ENCODE measurements at regions not wholly inside any gene's neighbourhood (a gene's known extent, or its start where the extent isn't known, plus 50 kb on each side); places are given as distances from the start of the nearest gene placed in this dataset.

- TF ChIP-seq, protein P1, sequence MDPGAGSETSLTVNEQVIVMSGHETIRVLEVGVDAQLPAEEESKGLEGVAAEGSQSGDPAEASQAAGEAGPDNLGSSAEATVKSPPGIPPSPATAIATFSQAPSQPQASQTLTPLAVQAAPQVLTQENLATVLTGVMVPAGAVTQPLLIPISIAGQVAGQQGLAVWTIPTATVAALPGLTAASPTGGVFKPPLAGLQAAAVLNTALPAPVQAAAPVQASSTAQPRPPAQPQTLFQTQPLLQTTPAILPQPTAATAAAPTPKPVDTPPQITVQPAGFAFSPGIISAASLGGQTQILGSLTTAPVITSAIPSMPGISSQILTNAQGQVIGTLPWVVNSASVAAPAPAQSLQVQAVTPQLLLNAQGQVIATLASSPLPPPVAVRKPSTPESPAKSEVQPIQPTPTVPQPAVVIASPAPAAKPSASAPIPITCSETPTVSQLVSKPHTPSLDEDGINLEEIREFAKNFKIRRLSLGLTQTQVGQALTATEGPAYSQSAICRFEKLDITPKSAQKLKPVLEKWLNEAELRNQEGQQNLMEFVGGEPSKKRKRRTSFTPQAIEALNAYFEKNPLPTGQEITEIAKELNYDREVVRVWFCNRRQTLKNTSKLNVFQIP (CRISPR knock-in tag; IDR thresholded peaks at IDR 0.05; ENCODE audit: borderline replicate concordance, low read depth), result no peak
- no peak for TF ChIP-seq CREB5 (CRISPR knock-in tag; IDR thresholded peaks at IDR 0.05; ENCODE audit: low read depth)
- no peak for TF ChIP-seq ZFP30 (CRISPR knock-in tag; IDR thresholded peaks at IDR 0.05)
- TF ChIP-seq, protein P2, sequence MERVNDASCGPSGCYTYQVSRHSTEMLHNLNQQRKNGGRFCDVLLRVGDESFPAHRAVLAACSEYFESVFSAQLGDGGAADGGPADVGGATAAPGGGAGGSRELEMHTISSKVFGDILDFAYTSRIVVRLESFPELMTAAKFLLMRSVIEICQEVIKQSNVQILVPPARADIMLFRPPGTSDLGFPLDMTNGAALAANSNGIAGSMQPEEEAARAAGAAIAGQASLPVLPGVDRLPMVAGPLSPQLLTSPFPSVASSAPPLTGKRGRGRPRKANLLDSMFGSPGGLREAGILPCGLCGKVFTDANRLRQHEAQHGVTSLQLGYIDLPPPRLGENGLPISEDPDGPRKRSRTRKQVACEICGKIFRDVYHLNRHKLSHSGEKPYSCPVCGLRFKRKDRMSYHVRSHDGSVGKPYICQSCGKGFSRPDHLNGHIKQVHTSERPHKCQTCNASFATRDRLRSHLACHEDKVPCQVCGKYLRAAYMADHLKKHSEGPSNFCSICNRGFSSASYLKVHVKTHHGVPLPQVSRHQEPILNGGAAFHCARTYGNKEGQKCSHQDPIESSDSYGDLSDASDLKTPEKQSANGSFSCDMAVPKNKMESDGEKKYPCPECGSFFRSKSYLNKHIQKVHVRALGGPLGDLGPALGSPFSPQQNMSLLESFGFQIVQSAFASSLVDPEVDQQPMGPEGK (CRISPR knock-in tag; IDR thresholded peaks at IDR 0.05; ENCODE audit: borderline replicate concordance), result no peak
- TF ChIP-seq ZFP3 (CRISPR knock-in tag; IDR thresholded peaks at IDR 0.05), result no peak
- no peak for TF ChIP-seq SNAI2 (CRISPR knock-in tag; IDR thresholded peaks at IDR 0.05)
- no peak for TF ChIP-seq ISL1 (CRISPR knock-in tag; IDR thresholded peaks at IDR 0.05)
- TF ChIP-seq PPARA (CRISPR knock-in tag; IDR thresholded peaks at IDR 0.05; ENCODE audit: borderline replicate concordance), result no peak
- no peak for TF ChIP-seq TOX (CRISPR knock-in tag; IDR thresholded peaks at IDR 0.05; ENCODE audit: borderline replicate concordance)
- no peak for TF ChIP-seq RARB (CRISPR knock-in tag; IDR thresholded peaks at IDR 0.05)
- no peak for TF ChIP-seq TCF4 (CRISPR knock-in tag; IDR thresholded peaks at IDR 0.05; ENCODE audit: borderline replicate concordance)
- TF ChIP-seq ZNF565 (CRISPR knock-in tag; conservative IDR thresholded peaks at IDR 0.05; ENCODE audit: low read depth), result no peak
- no peak for TF ChIP-seq BACH2 (CRISPR knock-in tag; IDR thresholded peaks at IDR 0.05; ENCODE audit: borderline replicate concordance)
- TF ChIP-seq CSDC2 (CRISPR knock-in tag; IDR thresholded peaks at IDR 0.05), result no peak
These were observed 278.5 kb upstream of the ZNF717 start for GRCh38 chr3:76063811-76064210.

Measured in SK-N-SH treated with all-trans-retinoic acid at 6 μM for 48 hours (cell line).